ENCODE measurements at regions not wholly inside any gene's neighbourhood (a gene's known extent, or its start where the extent isn't known, plus 50 kb on each side); places are given as distances from the start of the nearest gene placed in this dataset.

DNA sequence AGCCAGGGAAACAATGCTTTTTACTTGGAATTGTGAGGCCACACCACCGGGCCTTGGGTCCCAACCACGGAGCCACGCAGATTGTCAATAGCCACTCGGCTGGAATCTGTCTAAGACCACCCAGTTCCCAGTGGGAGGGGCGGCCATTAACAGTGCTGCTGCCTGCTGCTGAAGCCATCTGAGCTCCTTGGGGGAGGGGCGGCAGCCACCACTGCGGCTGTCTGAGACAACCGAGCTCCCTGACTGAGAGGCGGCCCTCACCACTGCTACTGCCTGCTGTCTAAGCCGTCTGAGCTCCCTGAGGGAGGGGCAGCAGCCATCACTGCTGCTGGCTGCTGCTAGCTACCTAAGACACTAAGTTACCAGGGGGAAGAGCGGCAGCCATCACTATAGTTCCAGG, 64.3 kb downstream of the DMRTA2 start:
- DNase-seq (ENCODE audit: low read depth in 1 of 2, low spot score in 1 of 2) = no peak

DNA sequence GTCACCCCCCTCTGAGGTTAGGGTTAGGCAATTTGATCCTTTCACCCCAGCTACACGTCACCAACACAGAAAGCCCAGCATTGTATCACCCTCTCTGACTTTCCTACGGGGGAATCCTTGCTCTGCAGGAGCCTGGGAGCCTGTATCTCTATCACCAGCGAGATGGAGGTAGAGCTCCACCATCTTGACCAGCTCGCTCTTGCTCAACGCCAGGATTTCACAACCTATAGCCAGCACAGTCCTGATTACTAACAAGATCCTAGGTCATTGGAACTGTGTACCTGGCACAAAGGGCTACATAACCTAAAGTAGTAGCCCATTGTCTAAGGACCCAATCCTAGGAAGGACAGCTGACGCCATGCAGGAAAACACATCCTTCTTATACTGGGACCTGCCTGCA, 66.1 kb downstream of the DMRTA2 start:
- DNase-seq (ENCODE audit: low read depth in 1 of 2, low spot score in 1 of 2) = no peak

- DNase-seq (ENCODE audit: low read depth in 1 of 2, low spot score in 1 of 2) = no peak
These were observed 68.4 kb downstream of the DMRTA2 start for GRCh38 chr1:50354813-50355212.

- DNase-seq (ENCODE audit: low read depth in 1 of 2, low spot score in 1 of 2) = no peak
These were observed 70.8 kb downstream of the DMRTA2 start for GRCh38 chr1:50352428-50352827.

GRCh38 chr1:50350868-50351267, 72.4 kb downstream of the DMRTA2 start:
- DNase-seq (ENCODE audit: low read depth in 1 of 2, low spot score in 1 of 2) = no peak

DNA sequence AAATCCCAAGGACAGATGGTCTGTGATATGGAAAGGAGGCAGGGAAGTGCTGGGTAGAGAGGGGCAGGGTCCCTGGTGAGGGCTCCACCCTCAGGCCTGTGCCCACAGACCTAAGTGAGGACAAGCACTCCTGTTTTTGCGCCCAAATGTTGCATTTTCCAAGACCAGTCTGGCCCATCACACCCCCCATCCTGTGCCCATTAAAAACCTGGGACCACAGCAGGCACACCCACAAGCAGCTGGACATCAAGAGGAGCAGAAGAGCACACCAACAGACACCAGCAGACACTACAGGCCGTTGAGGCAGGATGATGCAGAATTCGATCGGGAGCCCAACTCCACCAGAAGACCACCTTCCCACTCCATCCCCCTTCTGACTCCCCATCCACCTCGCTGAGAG, 72.8 kb downstream of the DMRTA2 start:
- DNase-seq (ENCODE audit: low read depth in 1 of 2, low spot score in 1 of 2) = no peak

- DNase-seq (ENCODE audit: low read depth in 1 of 2, low spot score in 1 of 2) = no peak
These were observed 74.0 kb downstream of the DMRTA2 start for GRCh38 chr1:50349242-50349565.

DNA sequence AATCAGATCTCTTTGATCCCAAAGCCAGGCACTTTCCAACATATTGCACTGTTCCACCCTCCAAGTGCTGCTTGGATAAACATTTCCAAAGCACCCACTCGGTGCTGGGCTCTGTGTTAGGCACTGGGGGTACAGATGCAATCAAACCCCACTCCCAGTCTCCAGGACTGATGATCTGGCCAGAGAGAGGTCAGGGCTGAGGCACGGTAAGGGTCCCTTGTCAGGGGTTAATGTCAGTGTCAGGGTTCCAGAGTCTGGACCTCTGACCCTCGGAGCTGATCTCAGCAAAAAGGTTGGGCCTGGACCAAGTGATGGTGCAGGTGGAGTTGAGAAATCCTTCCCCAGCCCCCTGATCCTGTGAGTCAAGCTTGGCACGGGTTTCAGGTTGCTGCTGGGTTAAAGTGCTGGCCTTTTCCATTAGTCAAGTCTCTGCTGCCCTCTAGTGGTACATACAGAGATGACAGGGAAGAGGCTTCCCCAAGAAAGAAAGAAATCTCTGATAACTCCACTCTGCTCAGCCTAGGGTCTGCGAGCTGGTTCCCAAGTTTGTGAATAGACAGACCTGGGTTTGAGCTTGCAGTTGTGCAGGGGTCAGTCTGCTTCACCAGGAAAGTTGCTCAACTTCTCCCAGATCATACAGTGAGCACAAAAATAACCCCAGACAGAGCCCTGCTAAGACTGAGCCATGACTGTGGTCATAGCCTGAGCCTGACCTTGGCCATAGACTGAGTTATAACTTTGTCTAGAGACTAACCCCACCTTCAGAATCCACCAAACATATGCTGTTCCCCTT, 74.6 kb downstream of the DMRTA2 start:
- no peak for DNase-seq (ENCODE audit: low read depth in 1 of 2, low spot score in 1 of 2)

DNA sequence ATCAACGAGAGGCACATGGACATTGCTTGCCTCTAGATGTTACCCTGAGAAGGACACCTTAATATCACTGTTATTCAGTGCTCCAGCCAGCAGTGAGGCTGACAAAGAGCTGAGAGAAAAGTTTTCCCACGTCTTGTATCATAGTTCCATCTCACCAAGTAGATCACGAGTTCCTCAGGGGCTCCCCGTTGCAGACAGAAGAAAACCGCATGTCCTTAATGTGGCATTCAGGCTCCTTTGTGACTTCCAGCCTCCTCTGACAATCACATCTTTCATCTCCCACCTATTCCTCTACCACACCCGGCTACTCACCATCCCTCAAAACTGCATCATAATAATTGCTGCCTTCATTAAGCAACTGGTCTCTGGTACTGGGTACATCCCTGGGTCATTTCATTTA, 75.3 kb downstream of the DMRTA2 start:
- no peak for DNase-seq (ENCODE audit: low read depth in 1 of 2, low spot score in 1 of 2)

DNA sequence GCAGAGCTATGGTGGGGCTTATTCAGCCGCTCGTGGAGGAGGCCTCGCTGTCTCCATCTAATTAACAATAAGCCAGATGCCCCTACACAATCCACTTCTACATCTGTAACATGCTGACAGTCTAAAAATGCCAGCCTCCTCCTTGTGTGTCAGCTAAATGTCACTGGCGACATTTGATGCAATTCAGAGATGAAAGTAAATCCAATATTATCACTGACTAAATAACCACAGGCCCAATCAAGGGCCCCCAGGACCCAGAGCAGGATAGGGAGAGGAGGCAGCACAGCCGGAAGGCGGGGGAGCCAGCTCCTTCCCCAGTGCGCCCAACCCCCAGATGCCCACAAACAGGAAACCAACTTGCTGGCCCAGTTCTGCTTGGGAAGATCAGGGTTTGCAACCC, 76.6 kb downstream of the DMRTA2 start:
- no peak for DNase-seq (ENCODE audit: low read depth in 1 of 2, low spot score in 1 of 2)

DNA sequence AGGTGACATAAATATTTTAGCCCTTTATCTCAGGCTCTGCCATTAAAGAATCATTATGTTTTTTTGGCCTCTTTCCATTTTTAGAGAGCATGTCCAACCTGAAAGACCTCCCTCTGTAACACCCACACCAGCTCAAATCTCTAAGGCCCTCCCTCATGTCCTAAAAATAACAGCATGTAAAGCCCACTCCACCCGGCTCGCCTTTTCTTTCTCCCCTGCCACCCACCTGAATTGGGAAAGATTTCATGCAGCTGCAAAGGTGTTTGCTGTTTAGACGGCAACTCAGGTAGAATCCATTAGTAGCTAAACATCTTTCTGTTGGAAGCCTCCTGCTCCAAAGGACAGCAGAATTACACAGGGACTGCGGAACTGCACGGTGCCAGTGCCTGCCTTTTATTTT, 79.9 kb downstream of the DMRTA2 start:
- DNase-seq (ENCODE audit: low read depth in 1 of 2, low spot score in 1 of 2) = no peak

DNA sequence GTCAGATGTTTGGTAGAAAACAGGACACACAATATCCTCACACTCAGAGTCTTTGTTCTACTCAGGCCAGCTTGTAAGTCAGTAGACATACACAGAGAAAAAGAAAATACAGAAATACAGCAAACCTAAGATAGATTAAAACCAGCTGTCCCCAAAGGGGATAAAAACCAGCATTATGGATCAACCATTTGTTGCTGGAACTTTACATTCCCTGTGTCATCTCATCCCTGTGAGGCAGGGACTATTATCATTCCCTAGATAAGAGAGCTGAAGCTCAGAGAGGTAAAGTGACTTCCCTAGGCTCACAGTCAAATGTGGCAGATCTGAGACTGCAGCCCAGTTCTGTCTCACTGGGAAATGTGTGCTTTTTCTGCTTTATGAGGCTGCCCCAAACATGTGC, 80.7 kb downstream of the DMRTA2 start:
- DNase-seq (ENCODE audit: low read depth in 1 of 2, low spot score in 1 of 2) = no peak

GRCh38 chr1:50335036-50335435, 88.2 kb downstream of the DMRTA2 start:
- DNase-seq (ENCODE audit: low read depth in 1 of 2, low spot score in 1 of 2) = no peak

- peak in 1 of 2 donors; percentile 27 for DNase-seq (ENCODE audit: low read depth in 1 of 2, low spot score in 1 of 2)
These were observed 89.7 kb downstream of the DMRTA2 start for GRCh38 chr1:50333595-50333974.

DNA sequence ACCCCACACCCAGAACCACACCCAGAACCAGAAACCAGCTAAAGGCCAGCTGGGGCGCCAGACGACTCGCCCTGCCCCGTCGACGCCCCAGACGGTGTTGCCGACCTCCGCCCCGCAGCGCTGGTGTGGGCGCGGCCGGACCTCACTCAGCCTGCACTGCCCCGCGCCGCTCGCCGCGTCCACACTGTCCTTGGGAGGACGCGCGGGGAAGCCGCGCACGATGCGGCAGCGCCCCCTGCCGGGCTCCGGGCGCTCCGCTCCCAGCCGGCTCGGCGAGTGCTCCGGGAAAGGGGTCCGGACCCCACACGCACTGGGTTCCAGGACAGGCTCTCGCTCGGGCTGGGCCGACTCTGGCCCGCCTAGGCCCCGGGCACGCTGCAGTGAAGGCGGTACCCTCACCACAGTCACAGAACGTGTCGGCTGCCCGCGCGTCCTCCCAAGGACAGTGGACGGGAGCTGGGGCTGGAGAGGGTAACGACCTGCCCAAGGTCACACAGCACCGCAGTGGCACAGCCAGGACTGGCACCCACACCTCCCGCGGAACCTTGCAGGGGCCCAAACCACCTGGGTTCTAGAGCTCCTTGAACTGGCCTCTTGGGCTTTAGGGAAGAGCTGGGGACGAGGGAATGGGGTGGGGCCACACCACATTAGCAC, 90.2 kb downstream of the DMRTA2 start:
- DNase-seq (ENCODE audit: low read depth in 1 of 2, low spot score in 1 of 2) = peak in 1 of 2 donors; percentile 35

DNA sequence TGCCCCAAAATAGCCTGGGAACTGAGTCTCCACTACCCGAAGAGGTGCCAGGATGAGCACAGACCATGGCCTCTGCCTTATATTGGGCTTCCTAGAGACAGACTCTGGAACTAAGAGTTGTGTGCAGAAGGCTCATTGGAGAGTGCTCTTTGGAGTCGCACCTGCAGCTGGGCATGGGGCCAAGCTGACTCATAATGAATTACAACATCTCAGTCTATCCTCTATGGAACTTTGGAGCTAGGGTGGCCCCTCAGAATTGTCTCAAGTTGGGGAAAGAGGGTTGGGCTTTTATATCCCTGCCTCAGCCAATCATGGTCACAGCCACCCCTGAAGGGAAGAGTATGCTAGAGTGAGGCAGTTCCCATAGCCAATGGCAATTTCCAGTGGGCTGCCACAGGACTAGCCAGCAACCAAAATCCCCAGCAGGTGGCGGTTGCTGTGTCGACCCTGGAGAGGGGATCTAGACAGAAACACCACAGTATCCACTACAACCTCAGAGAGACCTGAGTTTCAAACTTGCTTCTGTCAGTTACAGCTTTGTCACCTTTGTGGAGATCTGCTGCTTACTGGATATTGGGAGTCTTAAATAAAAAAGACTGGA, 93.8 kb downstream of the DMRTA2 start:
- DNase-seq (ENCODE audit: low read depth in 1 of 2, low spot score in 1 of 2) = no peak

DNA sequence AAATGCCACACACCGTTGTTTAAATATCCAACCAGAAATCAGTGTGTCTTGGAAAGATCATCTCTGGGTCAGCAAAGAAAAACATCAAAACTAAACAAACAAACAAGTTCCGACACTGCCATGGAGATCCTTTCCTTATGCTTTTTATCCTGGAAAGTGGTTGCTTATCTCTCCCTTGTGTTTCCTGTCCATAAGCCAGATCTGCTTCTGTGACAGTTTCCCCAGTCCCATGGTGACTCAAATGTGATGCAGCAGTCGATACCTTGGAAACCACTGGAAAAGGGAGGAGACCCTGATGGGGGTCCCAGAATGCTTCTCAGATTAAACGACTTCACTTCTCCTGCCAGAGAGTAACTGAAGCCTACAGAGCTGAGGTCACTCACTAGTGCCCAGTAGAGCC, 94.7 kb downstream of the DMRTA2 start:
- DNase-seq (ENCODE audit: low read depth in 1 of 2, low spot score in 1 of 2) = no peak

DNA sequence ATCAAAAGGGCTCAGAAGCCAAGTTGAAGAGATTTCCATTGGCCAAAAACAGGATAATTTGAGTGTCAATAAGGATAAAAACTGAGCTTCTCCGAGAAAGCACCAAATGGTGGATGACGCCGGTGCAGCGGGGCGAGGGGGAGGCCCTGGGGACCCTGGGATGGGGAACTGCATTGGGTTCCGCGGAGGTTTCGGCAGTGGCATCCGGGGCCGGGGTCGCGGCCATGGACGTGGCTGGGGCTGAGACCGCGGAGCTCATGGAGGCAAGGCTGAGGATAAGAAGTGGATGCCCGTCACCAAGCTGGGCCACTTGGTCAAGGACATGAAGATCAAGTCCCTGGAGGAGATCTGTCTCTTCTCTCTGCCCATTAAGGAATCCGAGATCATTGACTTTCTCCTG, 97.2 kb downstream of the DMRTA2 start:
- DNase-seq (ENCODE audit: low read depth in 1 of 2, low spot score in 1 of 2) = no peak

DNA sequence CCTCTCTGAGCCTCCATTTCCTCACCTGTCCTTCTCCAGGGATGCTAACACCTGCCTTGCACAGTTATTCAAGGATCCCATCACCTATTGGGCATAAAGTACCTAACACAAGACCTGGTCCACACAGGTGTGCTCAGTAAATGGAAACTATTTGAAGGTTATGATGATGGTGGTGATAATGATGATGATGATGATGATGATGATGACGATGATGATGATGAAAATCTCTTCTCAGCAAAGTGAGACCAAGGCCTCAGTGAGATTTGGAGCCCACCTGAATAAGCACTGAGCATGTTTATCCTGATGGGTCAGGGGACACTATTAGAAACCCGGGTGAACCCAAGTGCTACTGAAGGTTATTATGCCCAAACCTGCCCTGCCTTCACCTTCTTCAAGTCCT, 100.7 kb downstream of the DMRTA2 start:
- DNase-seq (ENCODE audit: low read depth in 1 of 2, low spot score in 1 of 2) = no peak

DNA sequence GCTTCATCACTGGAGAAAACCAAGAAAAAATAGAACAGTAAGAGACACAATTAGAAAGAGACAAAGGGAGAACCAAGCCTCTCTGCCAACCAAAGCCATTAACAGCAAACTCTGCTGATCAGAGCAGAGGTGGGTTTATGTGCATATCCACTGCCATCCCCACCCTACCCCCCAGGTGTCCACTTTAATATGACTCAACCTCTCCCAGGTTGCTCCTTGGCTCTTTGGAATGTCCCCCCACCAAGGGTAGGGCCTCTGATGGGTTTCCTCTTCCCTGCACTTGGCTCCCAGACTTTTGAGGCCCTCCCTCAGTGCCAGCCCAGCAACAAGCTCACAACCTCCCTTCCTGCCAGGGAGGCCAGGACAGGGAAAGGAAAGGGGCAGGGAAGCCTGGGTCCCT, 104.8 kb downstream of the DMRTA2 start:
- no peak for DNase-seq (ENCODE audit: low read depth in 1 of 2, low spot score in 1 of 2)

DNA sequence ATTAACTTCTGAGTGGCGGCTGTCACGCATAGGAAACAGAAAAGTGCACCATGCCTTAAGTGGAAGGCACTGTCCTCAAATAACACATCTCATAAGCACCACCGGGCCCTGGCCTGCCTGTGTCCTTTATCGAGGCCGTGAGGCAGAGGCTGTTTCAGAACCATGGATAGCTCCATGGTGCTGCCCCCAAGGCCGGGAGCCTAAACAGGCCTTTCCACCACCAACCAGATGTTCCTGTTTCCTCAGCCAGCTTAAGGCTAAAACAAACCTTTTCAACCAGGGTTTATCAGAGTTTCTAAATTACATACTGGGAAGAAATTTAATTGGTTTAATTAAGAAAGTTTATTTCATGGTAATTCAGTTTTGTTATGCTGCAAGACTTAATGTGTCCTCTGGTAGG, 114.4 kb downstream of the DMRTA2 start:
- no peak for DNase-seq (ENCODE audit: low read depth in 1 of 2, low spot score in 1 of 2)

DNA sequence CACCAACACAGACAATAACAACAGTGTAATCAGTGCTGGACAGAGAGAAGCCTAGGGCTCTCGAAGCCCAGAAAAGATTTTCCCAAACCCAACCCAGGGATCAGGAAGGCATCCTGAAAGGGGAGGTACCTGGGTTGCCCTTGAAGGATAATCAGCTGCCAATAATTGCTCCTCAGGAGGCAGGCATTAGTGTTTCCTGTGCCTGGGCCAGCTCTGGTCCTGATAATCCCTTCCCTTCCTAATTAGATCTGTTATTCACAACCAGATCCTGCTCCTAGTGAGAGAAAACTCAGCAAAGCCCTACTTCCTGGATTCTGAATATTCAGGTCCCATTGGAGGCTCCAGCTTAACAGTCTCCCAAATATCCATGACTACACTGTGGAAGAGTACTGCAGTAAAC, 117.4 kb downstream of the DMRTA2 start:
- no peak for DNase-seq (ENCODE audit: low read depth in 1 of 2, low spot score in 1 of 2)

GRCh38 chr1:50300297-50300696, 122.9 kb downstream of the DMRTA2 start:
- DNase-seq (ENCODE audit: low read depth in 1 of 2, low spot score in 1 of 2) = no peak

All from stimulated activated CD4-positive, alpha-beta T cell treated with anti-CD3 and anti-CD28 coated beads, Interleukin-15, amount 100 ng/mL, for 1 hour (primary cell).